DND-41 (cell line): ENCODE measurements at regions not wholly inside any gene's neighbourhood (a gene's known extent, or its start where the extent isn't known, plus 50 kb on each side); places are given as distances from the start of the nearest gene placed in this dataset.

Experiments
- CTCF ChIP-seq: IDR thresholded peaks from 2 replicates; pipeline ENCODE4 v1.5.1; 2012; ENCODE audit warnings: borderline replicate concordance, low read length, moderate library complexity, mild to moderate bottlenecking; ENCODE audit not compliant: poor library complexity, severe bottlenecking; ENCODE audit errors: extremely low read depth
- EZH2 ChIP-seq: IDR thresholded peaks from 3 replicates; pipeline ENCODE4 v1.6.1; 2012; ENCODE audit warnings: borderline replicate concordance, low read depth, mild to moderate bottlenecking, moderate library complexity, low read length, inconsistent platforms; ENCODE audit not compliant: severe bottlenecking

DNA sequence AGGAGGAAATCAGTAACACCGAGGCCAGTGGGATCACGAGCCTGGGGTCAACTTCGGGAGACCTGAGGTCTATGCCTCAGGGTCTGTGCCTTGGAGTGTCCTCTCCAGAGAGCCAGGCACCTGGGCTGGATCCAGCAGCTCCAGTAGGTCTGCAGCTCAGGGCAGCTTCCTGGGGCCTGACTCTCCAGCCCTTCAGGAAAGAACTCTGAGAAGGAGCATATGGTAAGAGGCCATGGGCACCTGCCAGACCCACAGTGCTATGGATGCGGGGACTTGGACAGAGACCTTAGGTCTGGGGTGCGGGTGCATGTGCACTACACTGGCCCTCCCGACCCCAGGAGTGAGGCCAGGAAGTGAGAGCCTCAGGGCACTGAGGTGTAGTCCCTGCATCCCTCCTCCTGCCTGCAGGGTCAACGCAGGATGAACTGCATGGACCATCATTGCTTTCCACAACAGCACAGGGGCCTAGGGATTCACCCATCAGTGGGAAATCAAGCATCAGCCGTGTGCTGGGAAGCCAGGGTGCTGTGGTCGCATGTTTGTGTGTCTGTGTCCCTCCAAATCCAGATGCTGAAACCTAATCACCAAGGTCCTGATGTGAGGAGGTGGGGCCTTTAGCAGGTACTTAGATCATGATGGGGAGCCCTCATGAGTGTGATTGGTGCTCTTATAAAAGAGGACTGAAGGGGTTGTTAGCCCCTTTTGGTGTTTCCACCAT is 210.9 kb upstream of the CST7 start:
- no peak for TF ChIP-seq CTCF
- no peak for TF ChIP-seq EZH2
